Mesendoderm (in vitro differentiated cells): ENCODE measurements at regions not wholly inside any gene's neighbourhood (a gene's known extent, or its start where the extent isn't known, plus 50 kb on each side); places are given as distances from the start of the nearest gene placed in this dataset.
"Not testable (repeated sequence)": the region's sequence is repeated elsewhere in the genome, so short reads cannot be mapped to it uniquely, and the experiment has no call there.

Source experiments
- DNase-seq: peaks from one replicate; pipeline ENCODE4 v3.0.0; 2013
- H2AK5ac ChIP-seq: 2 replicates; pipeline ENCODE4 v1.6.1; 2013; ENCODE audit warnings: low read length, inconsistent platforms
- H2BK120ac ChIP-seq: 2 replicates; pipeline ENCODE4 v1.6.1; 2013; ENCODE audit warnings: low read depth, mild to moderate bottlenecking, low read length, moderate library complexity, mixed read lengths
- H2BK15ac ChIP-seq: replicated peaks from 2 replicates; pipeline ENCODE4 v1.6.1; 2013; ENCODE audit warnings: low read depth, mild to moderate bottlenecking, moderate library complexity
- H2BK5ac ChIP-seq: 2 replicates; pipeline ENCODE4 v1.6.1; 2013; ENCODE audit warnings: low read length, inconsistent platforms
- H3K18ac ChIP-seq: 2 replicates; pipeline ENCODE4 v1.6.1; 2013; ENCODE audit warnings: mild to moderate bottlenecking, low read length, mixed read lengths
- H3K23ac ChIP-seq: one replicate; pipeline ENCODE4 v1.6.1; 2013; ENCODE audit warnings: low read length
- H3K27ac ChIP-seq: 2 replicates; pipeline ENCODE4 v1.5.1; 2013; ENCODE audit warnings: low read depth, mild to moderate bottlenecking, inconsistent platforms, low read length, moderate library complexity
- H3K27me3 ChIP-seq: 2 replicates; pipeline ENCODE4 v1.6.1; 2013; ENCODE audit warnings: low read length, control low read depth, mild to moderate bottlenecking, inconsistent platforms; ENCODE audit not compliant: insufficient read depth, poor library complexity
- H3K36me3 ChIP-seq: 2 replicates; pipeline ENCODE4 v1.6.1; 2013; ENCODE audit warnings: low read length, inconsistent platforms; ENCODE audit not compliant: control insufficient read depth, insufficient read depth
- H3K4ac ChIP-seq: one replicate; pipeline ENCODE4 v1.6.1; 2013; ENCODE audit warnings: low read depth, mild to moderate bottlenecking, low read length, moderate library complexity
- H3K4me1 ChIP-seq: 2 replicates; pipeline ENCODE4 v1.6.1; 2013; ENCODE audit warnings: low read depth, low read length, inconsistent platforms; ENCODE audit not compliant: control insufficient read depth
- H3K4me2 ChIP-seq: 2 replicates; pipeline ENCODE4 v1.6.1; 2013; ENCODE audit warnings: low read length
- H3K4me3 ChIP-seq: 2 replicates; pipeline ENCODE4 v1.5.1; 2013; ENCODE audit warnings: mild to moderate bottlenecking, low read length
- H3K56ac ChIP-seq: one replicate; pipeline ENCODE4 v1.6.1; 2013; ENCODE audit warnings: low read length
- H3K79me1 ChIP-seq: 2 replicates; pipeline ENCODE4 v1.6.1; 2013; ENCODE audit warnings: low read length, inconsistent platforms
- H3K79me2 ChIP-seq: 2 replicates; pipeline ENCODE4 v1.6.1; 2013; ENCODE audit warnings: mild to moderate bottlenecking, low read length; ENCODE audit not compliant: control insufficient read depth, insufficient read depth
- H3K9ac ChIP-seq: 2 replicates; pipeline ENCODE4 v1.6.1; 2013; ENCODE audit warnings: low read length, inconsistent platforms
- H4K5ac ChIP-seq: one replicate; pipeline ENCODE4 v1.6.1; 2013; ENCODE audit warnings: low read length
- H4K8ac ChIP-seq: one replicate; pipeline ENCODE4 v1.6.1; 2013; ENCODE audit warnings: low read depth, mild to moderate bottlenecking, control low read depth, low read length, moderate library complexity
- WGBS: extraction: QIAGEN DNeasy Blood & Tissue Kit; methylation state at CpG from one replicate; pipeline ENCODE4 v1.1.7; 2013; ENCODE audit warnings: low lambda C conversion rate, missing lambda C conversion rate; ENCODE audit not compliant: insufficient coverage; ENCODE audit errors: extremely low coverage; 5-methylcytosine and 5-hydroxymethylcytosine counted together

GRCh38 chr7:65279795-65280194 lies 93.9 kb upstream of the ZNF92 start:
- Histone ChIP-seq H3K79me1 (peaks cover 5% of the 10 kb centered on the region), H4K5ac (no peak overlapping the region), H3K79me2 (peaks cover 3% of the 10 kb centered on the region), H3K56ac (no peak overlapping the region), H3K27me3 (no peaks in the 10 kb centered on the region), H3K27ac (no peak overlapping the region), H3K23ac (no peak overlapping the region), H3K4ac (no peak overlapping the region), H3K9ac (no peak overlapping the region), H3K18ac (no peak overlapping the region), H2BK5ac (no peak overlapping the region), H2AK5ac (no peak overlapping the region), H3K4me2 (no peak overlapping the region), H2BK15ac (no peak overlapping the region), H3K4me1 (no peaks in the 10 kb centered on the region), H3K36me3 (no peaks in the 10 kb centered on the region), H2BK120ac (no peak overlapping the region), H4K8ac (no peak overlapping the region), H3K4me3 (no peak overlapping the region)
- WGBS, result no CpG with 5 or more reads among the region's 2 CpGs
- no peak for DNase-seq

GRCh38 chr7:65276822-65277221 lies 96.8 kb upstream of the ZNF92 start:
- no peak overlapping the region for H3K23ac ChIP-seq
- H2BK15ac ChIP-seq, result no peak overlapping the region
- peaks cover 3% of the 10 kb centered on the region for H3K79me2 ChIP-seq
- no peak overlapping the region for H3K4me3 ChIP-seq
- no peak overlapping the region for H3K4me2 ChIP-seq
- peaks cover 5% of the 10 kb centered on the region for H3K79me1 ChIP-seq
- no peak overlapping the region for H3K4ac ChIP-seq
- no peak overlapping the region for H2BK5ac ChIP-seq
- H2AK5ac ChIP-seq, result no peak overlapping the region
- H2BK120ac ChIP-seq, result no peak overlapping the region
- H3K56ac ChIP-seq, result no peak overlapping the region
- no peak for DNase-seq
- no peaks in the 10 kb centered on the region for H3K27me3 ChIP-seq
- no peaks in the 10 kb centered on the region for H3K36me3 ChIP-seq
- no peaks in the 10 kb centered on the region for H3K4me1 ChIP-seq
- H3K27ac ChIP-seq, result no peak overlapping the region
- no peak overlapping the region for H3K18ac ChIP-seq
- no peak overlapping the region for H3K9ac ChIP-seq
- no peak overlapping the region for H4K5ac ChIP-seq
- H4K8ac ChIP-seq, result no peak overlapping the region

- no CpG with 5 or more reads among the region's 2 CpGs for WGBS
Measured at GRCh38 chr7:65271502-65271901, 102.2 kb upstream of the ZNF92 start.

GRCh38 chr7:65269150-65269856 lies 104.4 kb upstream of the ZNF92 start:
- no peaks in the 10 kb centered on the region for H3K27me3 ChIP-seq
- peak overlapping the region; percentile 60 for H3K18ac ChIP-seq
- no peak overlapping the region for H2BK15ac ChIP-seq
- H3K4me2 ChIP-seq, result peak overlapping the region; percentile 86
- peaks cover 1% of the 10 kb centered on the region for H3K79me2 ChIP-seq
- H2AK5ac ChIP-seq, result no peak overlapping the region
- H3K23ac ChIP-seq, result peak overlapping the region; percentile 51
- no CpG with 5 or more reads among the region's 37 CpGs for WGBS
- no peaks in the 10 kb centered on the region for H3K79me1 ChIP-seq
- H2BK120ac ChIP-seq, result no peak overlapping the region
- H2BK5ac ChIP-seq, result no peak overlapping the region
- H3K4ac ChIP-seq, result peak overlapping the region; percentile 46
- H3K9ac ChIP-seq, result peak overlapping the region; percentile 89
- H3K27ac ChIP-seq, result peak overlapping the region; percentile 15
- H3K36me3 ChIP-seq, result no peaks in the 10 kb centered on the region
- peak overlapping the region; percentile 85 for H3K4me3 ChIP-seq
- no peaks in the 10 kb centered on the region for H3K4me1 ChIP-seq
- DNase-seq, result peak; percentile 99
- H3K56ac ChIP-seq, result peak overlapping the region; percentile 93
- H4K8ac ChIP-seq, result no peak overlapping the region
- no peak overlapping the region for H4K5ac ChIP-seq

More at GRCh38 chr7:65271502-65271901, 102.2 kb upstream of the ZNF92 start:
- not testable (repeated sequence) for H3K79me1 ChIP-seq, DNase-seq, H3K56ac ChIP-seq, H4K8ac ChIP-seq, H3K9ac ChIP-seq, H3K36me3 ChIP-seq, H3K79me2 ChIP-seq, H3K27ac ChIP-seq, H3K4me3 ChIP-seq, H3K4ac ChIP-seq, H3K18ac ChIP-seq, H4K5ac ChIP-seq, H2BK15ac ChIP-seq, H2AK5ac ChIP-seq, H3K4me1 ChIP-seq, H3K23ac ChIP-seq, H2BK5ac ChIP-seq, H3K4me2 ChIP-seq, H3K27me3 ChIP-seq, H2BK120ac ChIP-seq

- no CpG with 5 or more reads among the region's 3 CpGs for WGBS
- no peak overlapping the region for H3K4me2 ChIP-seq
- no peak for DNase-seq
Measured at GRCh38 chr7:65268782-65269149, 104.9 kb upstream of the ZNF92 start.

GRCh38 chr7:65265933-65266519 lies 107.6 kb upstream of the ZNF92 start:
- no peak overlapping the region for H3K4ac ChIP-seq
- no peak overlapping the region for H4K5ac ChIP-seq
- no peak overlapping the region for H3K18ac ChIP-seq
- H2BK120ac ChIP-seq, result no peak overlapping the region
- H3K9ac ChIP-seq, result no peak overlapping the region
- H3K36me3 ChIP-seq, result no peaks in the 10 kb centered on the region
- no peaks in the 10 kb centered on the region for H3K4me1 ChIP-seq
- no peaks in the 10 kb centered on the region for H3K79me1 ChIP-seq
- H2AK5ac ChIP-seq, result peak overlapping the region; percentile 41
- H3K4me3 ChIP-seq, result no peak overlapping the region
- H4K8ac ChIP-seq, result no peak overlapping the region
- H3K56ac ChIP-seq, result no peak overlapping the region
- H3K23ac ChIP-seq, result no peak overlapping the region
- H3K4me2 ChIP-seq, result no peak overlapping the region
- no CpG with 5 or more reads among the region's 7 CpGs for WGBS
- no peak overlapping the region for H3K27ac ChIP-seq
- H3K79me2 ChIP-seq, result no peaks in the 10 kb centered on the region
- no peak for DNase-seq
- H2BK5ac ChIP-seq, result no peak overlapping the region
- no peak overlapping the region for H2BK15ac ChIP-seq
- no peaks in the 10 kb centered on the region for H3K27me3 ChIP-seq

More at GRCh38 chr7:65268782-65269149, 104.9 kb upstream of the ZNF92 start:
- Histone ChIP-seq H3K56ac (no peak overlapping the region), H3K4ac (no peak overlapping the region), H2BK5ac (no peak overlapping the region), H3K36me3 (no peaks in the 10 kb centered on the region), H3K9ac (no peak overlapping the region), H3K27me3 (no peaks in the 10 kb centered on the region), H3K27ac (no peak overlapping the region), H4K8ac (no peak overlapping the region), H2BK15ac (no peak overlapping the region), H3K4me1 (no peaks in the 10 kb centered on the region), H3K23ac (no peak overlapping the region), H3K79me1 (no peaks in the 10 kb centered on the region), H3K4me3 (no peak overlapping the region), H3K18ac (no peak overlapping the region), H2BK120ac (no peak overlapping the region), H3K79me2 (peaks cover 1% of the 10 kb centered on the region), H2AK5ac (no peak overlapping the region), H4K5ac (no peak overlapping the region)
